Mesendoderm (in vitro differentiated cells): ENCODE measurements at regions not wholly inside any gene's neighbourhood (a gene's known extent, or its start where the extent isn't known, plus 50 kb on each side); places are given as distances from the start of the nearest gene placed in this dataset.

Experiments
- DNase-seq: peaks from one replicate; pipeline ENCODE4 v3.0.0; 2013
- H2AK5ac ChIP-seq: 2 replicates; pipeline ENCODE4 v1.6.1; 2013; ENCODE audit warnings: low read length, inconsistent platforms
- H2BK120ac ChIP-seq: 2 replicates; pipeline ENCODE4 v1.6.1; 2013; ENCODE audit warnings: low read depth, mild to moderate bottlenecking, low read length, moderate library complexity, mixed read lengths
- H2BK15ac ChIP-seq: replicated peaks from 2 replicates; pipeline ENCODE4 v1.6.1; 2013; ENCODE audit warnings: low read depth, mild to moderate bottlenecking, moderate library complexity
- H2BK5ac ChIP-seq: 2 replicates; pipeline ENCODE4 v1.6.1; 2013; ENCODE audit warnings: low read length, inconsistent platforms
- H3K18ac ChIP-seq: 2 replicates; pipeline ENCODE4 v1.6.1; 2013; ENCODE audit warnings: mild to moderate bottlenecking, low read length, mixed read lengths
- H3K23ac ChIP-seq: one replicate; pipeline ENCODE4 v1.6.1; 2013; ENCODE audit warnings: low read length
- H3K27ac ChIP-seq: 2 replicates; pipeline ENCODE4 v1.5.1; 2013; ENCODE audit warnings: low read depth, mild to moderate bottlenecking, inconsistent platforms, low read length, moderate library complexity
- H3K27me3 ChIP-seq: 2 replicates; pipeline ENCODE4 v1.6.1; 2013; ENCODE audit warnings: low read length, control low read depth, mild to moderate bottlenecking, inconsistent platforms; ENCODE audit not compliant: insufficient read depth, poor library complexity
- H3K36me3 ChIP-seq: 2 replicates; pipeline ENCODE4 v1.6.1; 2013; ENCODE audit warnings: low read length, inconsistent platforms; ENCODE audit not compliant: control insufficient read depth, insufficient read depth
- H3K4ac ChIP-seq: one replicate; pipeline ENCODE4 v1.6.1; 2013; ENCODE audit warnings: low read depth, mild to moderate bottlenecking, low read length, moderate library complexity
- H3K4me1 ChIP-seq: 2 replicates; pipeline ENCODE4 v1.6.1; 2013; ENCODE audit warnings: low read depth, low read length, inconsistent platforms; ENCODE audit not compliant: control insufficient read depth
- H3K4me2 ChIP-seq: 2 replicates; pipeline ENCODE4 v1.6.1; 2013; ENCODE audit warnings: low read length
- H3K4me3 ChIP-seq: 2 replicates; pipeline ENCODE4 v1.5.1; 2013; ENCODE audit warnings: mild to moderate bottlenecking, low read length
- H3K56ac ChIP-seq: one replicate; pipeline ENCODE4 v1.6.1; 2013; ENCODE audit warnings: low read length
- H3K79me1 ChIP-seq: 2 replicates; pipeline ENCODE4 v1.6.1; 2013; ENCODE audit warnings: low read length, inconsistent platforms
- H3K79me2 ChIP-seq: 2 replicates; pipeline ENCODE4 v1.6.1; 2013; ENCODE audit warnings: mild to moderate bottlenecking, low read length; ENCODE audit not compliant: control insufficient read depth, insufficient read depth
- H3K9ac ChIP-seq: 2 replicates; pipeline ENCODE4 v1.6.1; 2013; ENCODE audit warnings: low read length, inconsistent platforms
- H4K5ac ChIP-seq: one replicate; pipeline ENCODE4 v1.6.1; 2013; ENCODE audit warnings: low read length
- H4K8ac ChIP-seq: one replicate; pipeline ENCODE4 v1.6.1; 2013; ENCODE audit warnings: low read depth, mild to moderate bottlenecking, control low read depth, low read length, moderate library complexity
- WGBS: extraction: QIAGEN DNeasy Blood & Tissue Kit; methylation state at CpG from one replicate; pipeline ENCODE4 v1.1.7; 2013; ENCODE audit warnings: low lambda C conversion rate, missing lambda C conversion rate; ENCODE audit not compliant: insufficient coverage; ENCODE audit errors: extremely low coverage; 5-methylcytosine and 5-hydroxymethylcytosine counted together

GRCh38 chr1:228646717-228647522, 88.4 kb upstream of the RHOU start:
- Histone ChIP-seq H3K56ac (peak overlapping the region; percentile 82), H3K36me3 (no peaks in the 10 kb centered on the region), H2BK120ac (no peak overlapping the region), H4K5ac (no peak overlapping the region), H4K8ac (no peak overlapping the region), H2BK15ac (no peak overlapping the region), H3K9ac (peak overlapping the region; percentile 67), H3K4me1 (no peaks in the 10 kb centered on the region), H2AK5ac (no peak overlapping the region), H3K4ac (no peak overlapping the region), H3K27me3 (peaks cover 4% of the 10 kb centered on the region), H3K27ac (no peak overlapping the region), H3K4me3 (peak overlapping the region; percentile 59), H3K18ac (no peak overlapping the region), H3K23ac (no peak overlapping the region), H3K79me1 (no peaks in the 10 kb centered on the region), H2BK5ac (no peak overlapping the region), H3K79me2 (no peaks in the 10 kb centered on the region), H3K4me2 (peak overlapping the region; percentile 93)
- WGBS = no CpG with 5 or more reads among the region's 49 CpGs
- DNase-seq = peak; percentile 77

- H3K23ac ChIP-seq = no peak overlapping the region
- peak overlapping the region; percentile 93 for H3K4me2 ChIP-seq
- peak overlapping the region; percentile 51 for H3K4me3 ChIP-seq
- no peaks in the 10 kb centered on the region for H3K79me1 ChIP-seq
- no peak overlapping the region for H2BK5ac ChIP-seq
- H2BK15ac ChIP-seq = no peak overlapping the region
- H3K4ac ChIP-seq = no peak overlapping the region
- no CpG with 5 or more reads among the region's 67 CpGs for WGBS
- no peaks in the 10 kb centered on the region for H3K4me1 ChIP-seq
- no peaks in the 10 kb centered on the region for H3K79me2 ChIP-seq
- DNase-seq = peak; percentile 87
- H3K36me3 ChIP-seq = no peaks in the 10 kb centered on the region
- no peak overlapping the region for H3K18ac ChIP-seq
- peak overlapping the region; percentile 82 for H3K56ac ChIP-seq
- no peak overlapping the region for H3K27ac ChIP-seq
- no peak overlapping the region for H2BK120ac ChIP-seq
- peaks cover 4% of the 10 kb centered on the region for H3K27me3 ChIP-seq
- no peak overlapping the region for H4K5ac ChIP-seq
- peak overlapping the region; percentile 67 for H3K9ac ChIP-seq
- no peak overlapping the region for H2AK5ac ChIP-seq
- no peak overlapping the region for H4K8ac ChIP-seq
Observed at GRCh38 chr1:228647523-228648444, 87.5 kb upstream of the RHOU start.

DNA sequence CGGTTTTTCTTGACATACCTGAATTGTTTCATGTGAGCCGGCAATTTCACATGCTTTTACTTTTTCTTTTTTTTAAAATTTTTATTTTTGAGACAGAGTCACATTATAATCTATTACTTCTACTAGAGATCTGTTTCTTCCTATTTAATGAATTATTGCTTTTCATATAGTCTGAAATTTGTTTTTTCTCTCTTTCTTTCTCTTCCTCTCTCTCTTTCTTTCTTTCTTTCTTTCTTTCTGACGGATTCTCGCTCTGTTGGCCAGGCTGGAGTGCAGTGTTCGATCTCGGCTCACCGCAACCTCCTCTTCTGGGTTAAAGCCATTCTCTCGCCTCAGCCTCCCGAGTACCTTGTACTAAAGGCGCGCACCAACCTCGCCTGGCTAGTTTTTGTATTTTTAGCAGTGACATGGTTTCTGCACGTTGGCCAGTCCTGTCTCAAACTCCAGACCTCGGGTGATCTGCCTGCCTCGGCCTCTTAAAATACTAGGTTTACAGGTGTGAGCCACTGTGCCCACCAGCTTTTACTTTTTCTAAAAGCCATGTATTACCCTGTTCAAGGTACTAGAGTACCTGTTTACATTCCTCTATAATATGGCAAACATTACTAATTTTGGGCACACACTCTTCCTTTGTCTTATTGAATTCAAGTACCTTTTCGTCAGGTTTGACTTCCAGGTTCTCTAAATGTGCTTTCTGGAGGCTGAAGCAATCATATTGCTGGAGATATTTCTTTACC, 86.5 kb upstream of the RHOU start:
- WGBS = no CpG with 5 or more reads among the region's 16 CpGs
- Histone ChIP-seq H2BK5ac (no peak overlapping the region), H3K9ac (no peak overlapping the region), H2AK5ac (no peak overlapping the region), H3K56ac (no peak overlapping the region), H3K79me2 (no peaks in the 10 kb centered on the region), H3K4me3 (no peak overlapping the region), H3K18ac (no peak overlapping the region), H2BK120ac (no peak overlapping the region), H3K4me2 (no peak overlapping the region), H3K4me1 (no peaks in the 10 kb centered on the region), H3K23ac (no peak overlapping the region), H4K5ac (no peak overlapping the region), H2BK15ac (no peak overlapping the region), H3K27ac (no peak overlapping the region), H3K27me3 (peaks cover 4% of the 10 kb centered on the region), H3K4ac (no peak overlapping the region), H3K79me1 (no peaks in the 10 kb centered on the region), H3K36me3 (no peaks in the 10 kb centered on the region), H4K8ac (no peak overlapping the region)
- no peak for DNase-seq

DNA sequence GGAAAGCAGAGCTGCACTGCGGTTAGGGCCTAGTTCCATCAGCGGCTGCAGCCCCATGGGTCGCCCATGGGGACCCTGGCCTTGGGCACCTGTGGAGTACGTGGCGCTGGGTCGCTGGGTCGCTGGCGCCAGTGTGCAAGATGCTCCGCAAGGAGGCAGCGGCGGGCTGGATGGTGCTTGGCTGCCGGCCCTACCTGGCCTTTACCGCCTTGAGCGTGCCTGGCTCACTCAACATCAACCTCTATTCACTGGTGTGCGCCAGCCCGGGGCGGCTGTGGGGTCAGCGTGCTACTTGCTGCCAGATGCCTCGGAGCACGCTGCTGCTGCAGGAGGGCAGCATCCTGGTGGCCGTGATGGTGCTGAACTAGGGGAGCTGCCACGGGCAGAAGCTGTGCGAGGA, 85.1 kb upstream of the RHOU start:
- H3K27ac ChIP-seq = no peak overlapping the region
- no peak overlapping the region for H3K4me3 ChIP-seq
- H3K56ac ChIP-seq = no peak overlapping the region
- H3K4me1 ChIP-seq = no peaks in the 10 kb centered on the region
- no peak overlapping the region for H2AK5ac ChIP-seq
- peak; percentile 77 for DNase-seq
- no peaks in the 10 kb centered on the region for H3K79me2 ChIP-seq
- H3K4me2 ChIP-seq = no peak overlapping the region
- no peak overlapping the region for H4K8ac ChIP-seq
- no peak overlapping the region for H3K18ac ChIP-seq
- H3K27me3 ChIP-seq = peaks cover 4% of the 10 kb centered on the region
- no peak overlapping the region for H4K5ac ChIP-seq
- WGBS = no CpG with 5 or more reads among the region's 23 CpGs
- no peak overlapping the region for H3K4ac ChIP-seq
- H2BK120ac ChIP-seq = no peak overlapping the region
- no peak overlapping the region for H2BK5ac ChIP-seq
- no peak overlapping the region for H3K23ac ChIP-seq
- no peaks in the 10 kb centered on the region for H3K79me1 ChIP-seq
- H2BK15ac ChIP-seq = no peak overlapping the region
- H3K36me3 ChIP-seq = no peaks in the 10 kb centered on the region
- H3K9ac ChIP-seq = no peak overlapping the region

DNA sequence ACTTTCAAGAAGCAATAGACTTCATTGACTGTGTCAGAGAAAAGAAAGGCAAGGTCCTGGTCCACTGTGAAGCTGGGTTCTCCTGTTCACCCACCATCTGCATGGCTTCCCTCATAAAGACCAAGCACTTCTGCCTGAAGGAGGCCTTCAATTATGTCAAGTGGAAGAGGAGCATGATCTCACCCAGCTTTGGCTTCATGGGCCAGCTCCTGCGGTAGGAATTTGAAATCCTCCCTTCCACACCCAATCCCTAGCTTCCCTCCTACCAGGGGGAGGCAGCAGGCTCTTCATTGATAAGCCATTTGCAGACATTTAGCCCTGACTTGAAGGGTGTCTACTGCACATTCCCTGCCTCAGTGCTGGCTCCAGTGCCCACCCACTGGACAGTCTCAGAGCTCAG, 84.3 kb upstream of the RHOU start:
- H3K9ac ChIP-seq = no peak overlapping the region
- H3K79me1 ChIP-seq = no peaks in the 10 kb centered on the region
- H3K4me1 ChIP-seq = no peaks in the 10 kb centered on the region
- H3K18ac ChIP-seq = no peak overlapping the region
- H3K56ac ChIP-seq = no peak overlapping the region
- no peaks in the 10 kb centered on the region for H3K36me3 ChIP-seq
- no peak overlapping the region for H2BK15ac ChIP-seq
- H2BK5ac ChIP-seq = no peak overlapping the region
- no peaks in the 10 kb centered on the region for H3K79me2 ChIP-seq
- H3K4me2 ChIP-seq = no peak overlapping the region
- H3K27ac ChIP-seq = no peak overlapping the region
- H2AK5ac ChIP-seq = no peak overlapping the region
- no peak overlapping the region for H2BK120ac ChIP-seq
- peaks cover 4% of the 10 kb centered on the region for H3K27me3 ChIP-seq
- H3K4me3 ChIP-seq = no peak overlapping the region
- H3K4ac ChIP-seq = no peak overlapping the region
- no peak overlapping the region for H4K5ac ChIP-seq
- no peak overlapping the region for H3K23ac ChIP-seq
- DNase-seq = no peak
- WGBS = no CpG with 5 or more reads among the region's 1 CpG
- H4K8ac ChIP-seq = no peak overlapping the region
